HuH-7.5 (cell line): ENCODE measurements at regions not wholly inside any gene's neighbourhood (a gene's known extent, or its start where the extent isn't known, plus 50 kb on each side); places are given as distances from the start of the nearest gene placed in this dataset.
"Not testable (repeated sequence)": the region's sequence is repeated elsewhere in the genome, so short reads cannot be mapped to it uniquely, and the experiment has no call there.

Experiments used
- DNase-seq: peaks from one replicate; pipeline ENCODE4 v3.0.0; 2011; ENCODE audit warnings: low spot score

DNA sequence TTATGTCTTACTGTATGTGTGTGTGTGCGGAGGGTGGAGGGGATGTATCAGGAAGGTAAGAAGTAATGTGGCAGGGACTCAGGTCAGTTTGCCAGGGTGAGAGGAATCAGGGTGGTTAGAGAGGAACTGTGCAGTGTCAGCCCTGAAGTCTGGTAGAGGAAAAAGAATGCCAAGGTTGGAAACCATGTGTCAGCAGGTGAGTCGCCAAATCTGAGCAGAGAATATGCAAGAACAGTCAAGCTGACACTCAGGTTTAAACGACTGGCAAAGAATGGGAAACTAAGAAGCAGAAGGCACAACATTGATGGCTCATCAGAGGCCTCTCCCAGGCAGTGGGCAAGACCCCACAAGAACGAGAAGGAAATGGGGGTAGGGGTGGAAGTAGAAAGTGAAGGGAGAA is 107.5 kb upstream of the TBX18 start:
- DNase-seq: no peak

DNA sequence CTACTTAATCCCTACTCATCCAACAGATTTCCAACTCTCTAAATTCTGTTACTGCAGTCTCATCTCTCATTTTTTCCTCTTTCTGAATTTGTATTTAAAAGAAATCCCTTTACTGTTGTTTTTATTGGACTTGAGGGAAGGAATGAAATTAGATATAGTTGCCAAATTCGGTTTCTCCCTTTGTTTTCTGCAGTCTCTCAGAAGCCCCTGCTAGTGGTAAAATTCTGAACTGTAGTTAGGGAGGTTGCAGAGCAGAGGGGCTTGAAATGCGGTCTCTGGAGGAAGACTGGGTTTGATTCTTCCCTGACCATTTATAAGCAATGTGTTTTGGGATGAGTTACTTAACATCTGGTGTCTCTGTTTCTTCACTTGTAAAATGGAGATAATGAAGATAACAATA is 106.3 kb upstream of the TBX18 start:
- DNase-seq: no peak

DNA sequence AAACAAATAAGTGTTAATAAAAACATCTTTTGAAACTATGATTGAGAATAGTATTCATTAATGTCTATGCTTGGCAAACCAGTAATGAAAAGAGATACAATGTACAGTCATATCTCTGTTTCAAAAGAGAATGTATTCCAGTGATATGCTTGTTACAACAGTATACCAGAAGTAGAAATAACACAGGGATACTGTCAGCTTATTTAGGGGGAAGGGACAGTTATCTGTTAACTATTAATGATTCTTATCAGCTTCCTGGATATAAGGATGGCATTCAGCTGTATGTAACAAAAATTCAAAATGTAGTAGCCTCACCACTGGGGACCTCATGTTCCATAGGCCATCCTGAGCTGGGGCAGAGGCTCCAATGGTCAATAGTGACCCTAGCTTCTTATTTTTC is 103.8 kb upstream of the TBX18 start:
- no peak for DNase-seq

DNA sequence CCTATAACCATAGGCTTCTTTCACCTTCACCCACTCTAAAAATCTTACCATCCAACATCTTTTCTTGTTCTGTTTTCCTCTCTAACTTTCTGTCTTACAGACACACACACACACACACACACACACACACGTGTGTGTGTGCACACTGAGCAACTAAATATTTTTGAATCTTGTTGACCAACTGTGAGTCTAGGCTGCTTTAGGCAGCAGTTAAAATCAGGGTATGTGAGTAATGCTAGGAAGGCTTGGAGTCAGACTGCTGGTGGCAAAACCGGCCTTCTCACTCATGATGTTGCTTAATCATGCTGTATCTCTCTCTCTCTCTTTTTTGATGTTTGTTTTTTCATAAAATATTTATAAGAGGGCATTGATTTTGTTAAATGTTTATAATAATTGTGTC is 103.1 kb upstream of the TBX18 start:
- no peak for DNase-seq

DNA sequence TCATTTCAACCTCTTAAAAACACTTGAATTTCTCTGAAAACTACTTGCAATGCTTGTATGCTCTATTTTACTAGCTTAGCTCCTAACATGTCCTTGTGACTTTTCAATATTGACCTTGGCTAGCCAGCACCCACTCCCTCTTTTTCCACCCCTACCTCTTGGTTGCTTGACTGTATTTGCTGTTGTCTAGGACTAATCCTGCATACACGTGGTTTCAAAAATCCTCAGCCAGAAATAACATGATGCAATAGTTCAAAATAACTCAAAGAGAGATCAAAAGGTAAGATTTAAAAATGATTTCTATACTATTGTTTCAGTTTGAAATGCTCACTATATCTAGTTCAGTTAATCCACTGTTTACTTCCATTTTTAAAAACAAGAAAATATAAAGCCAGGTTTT is 102.3 kb upstream of the TBX18 start:
- no peak for DNase-seq

DNA sequence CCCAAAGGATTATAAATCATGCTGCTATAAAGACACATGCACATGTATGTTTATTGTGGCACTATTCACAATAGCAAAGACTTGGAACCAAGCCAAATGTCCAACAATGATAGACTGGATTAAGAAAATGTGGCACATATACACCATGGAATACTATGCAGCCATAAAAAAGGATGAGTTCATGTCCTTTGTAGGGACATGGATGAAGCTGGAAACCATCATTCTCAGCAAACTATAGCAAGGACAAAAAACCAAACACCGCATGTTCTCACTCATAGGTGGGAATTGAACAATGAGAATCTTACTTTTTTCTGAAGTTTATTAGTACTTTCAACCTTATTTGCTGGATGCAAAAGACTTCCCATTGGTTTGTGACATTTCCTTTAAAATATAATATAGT is 101.0 kb upstream of the TBX18 start:
- DNase-seq: not testable (repeated sequence)

DNA sequence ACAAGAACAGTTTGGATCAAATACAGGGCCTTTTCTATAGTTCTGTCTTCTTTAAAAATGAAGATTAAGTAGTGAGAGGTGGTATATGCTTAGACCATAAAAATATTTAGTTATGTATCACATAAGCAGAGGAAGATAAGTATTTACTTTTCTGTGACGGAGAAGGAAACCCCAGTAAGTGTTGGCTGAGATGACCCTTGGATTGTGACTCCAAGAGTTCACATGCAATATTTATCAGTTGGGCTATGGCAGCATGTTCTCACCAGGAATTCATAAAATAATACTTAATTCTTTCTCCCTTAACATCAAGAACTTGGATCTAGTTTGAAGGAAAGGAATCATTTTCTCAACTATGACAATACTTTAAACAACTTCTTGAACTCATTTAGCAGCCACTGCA is 98.4 kb upstream of the TBX18 start:
- DNase-seq: no peak

DNA sequence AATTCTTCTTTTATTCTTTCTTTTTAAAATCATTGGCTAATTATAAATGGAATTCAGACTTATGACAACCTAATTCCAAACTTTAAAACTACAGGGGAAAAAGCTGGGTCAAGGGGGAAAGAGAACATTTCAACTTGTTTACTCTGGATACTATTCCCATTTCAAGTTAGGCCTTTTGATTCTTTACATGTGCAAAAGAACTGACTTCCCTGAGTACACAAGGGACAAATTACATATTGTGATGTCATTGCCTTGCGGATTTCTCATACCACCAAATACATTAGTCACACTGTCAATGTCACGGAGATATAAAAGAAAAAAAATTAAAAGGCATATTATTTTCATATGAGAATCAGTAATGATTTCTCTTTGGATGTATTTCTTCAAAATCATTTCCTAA is 96.5 kb upstream of the TBX18 start:
- DNase-seq: no peak

DNA sequence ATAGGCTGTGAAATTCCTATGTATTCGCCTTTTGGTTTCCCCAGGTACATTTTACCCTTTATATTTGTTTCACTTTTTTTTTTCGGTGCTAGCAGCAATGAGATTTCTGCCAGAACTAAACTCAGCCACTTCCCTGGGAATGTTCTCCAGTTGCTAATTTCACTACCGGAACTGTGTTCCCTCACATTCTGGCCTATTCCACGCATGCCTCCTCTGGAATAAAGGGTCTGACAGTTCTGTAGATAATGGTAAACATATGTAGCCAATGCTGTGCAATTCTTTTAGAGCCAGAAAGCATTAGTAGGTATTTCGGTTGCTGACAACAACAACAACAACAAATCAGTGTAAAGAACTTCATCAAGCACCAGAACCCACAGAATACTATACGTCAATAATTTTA is 96.1 kb upstream of the TBX18 start:
- no peak for DNase-seq

DNA sequence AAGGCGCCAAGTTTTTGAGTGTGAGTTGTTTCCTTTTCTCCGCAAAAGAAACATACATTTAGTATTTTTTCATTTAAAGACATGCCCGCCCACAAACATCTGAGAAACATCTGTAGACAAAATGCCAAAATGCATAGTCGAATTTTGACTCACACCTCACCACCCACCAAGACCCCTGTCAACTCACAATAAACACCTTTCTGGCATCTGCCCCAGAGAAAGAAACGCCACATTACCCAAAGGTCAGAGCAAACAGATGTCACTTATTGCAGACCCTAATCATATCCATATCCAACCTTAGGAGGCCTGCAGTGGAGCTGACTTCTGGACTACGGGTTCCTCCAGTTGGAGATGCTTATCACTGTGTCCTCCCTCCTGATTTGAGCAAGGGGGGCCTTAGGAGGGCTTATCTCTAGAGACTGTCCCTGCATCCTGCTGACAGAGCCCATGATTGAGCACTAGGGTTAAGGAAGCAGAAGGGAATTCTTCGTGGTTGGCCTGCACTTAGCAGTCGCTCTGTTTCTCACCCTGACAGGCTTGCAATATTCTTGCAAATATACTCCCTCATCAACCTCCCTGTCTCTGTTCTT is 90.5 kb upstream of the TBX18 start:
- DNase-seq: no peak

DNA sequence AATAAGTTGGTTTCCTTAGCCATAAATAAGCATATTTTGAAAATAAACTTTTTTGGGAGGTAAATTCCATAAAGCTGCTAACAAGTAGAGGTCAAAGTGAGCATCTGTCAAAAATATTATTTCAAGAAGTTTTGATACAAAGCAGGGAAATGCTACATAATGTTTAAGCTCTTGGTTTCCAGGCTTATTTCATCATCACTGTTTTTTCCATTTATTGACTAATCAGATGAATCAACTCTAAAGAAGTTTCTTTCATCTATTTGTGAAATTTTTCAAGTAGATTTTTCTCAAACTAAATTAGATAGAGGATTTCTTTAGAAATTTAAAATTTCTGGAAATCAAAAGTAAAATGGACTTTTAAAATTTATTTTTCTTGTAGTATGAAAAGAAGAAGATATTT is 89.5 kb upstream of the TBX18 start:
- DNase-seq: no peak

DNA sequence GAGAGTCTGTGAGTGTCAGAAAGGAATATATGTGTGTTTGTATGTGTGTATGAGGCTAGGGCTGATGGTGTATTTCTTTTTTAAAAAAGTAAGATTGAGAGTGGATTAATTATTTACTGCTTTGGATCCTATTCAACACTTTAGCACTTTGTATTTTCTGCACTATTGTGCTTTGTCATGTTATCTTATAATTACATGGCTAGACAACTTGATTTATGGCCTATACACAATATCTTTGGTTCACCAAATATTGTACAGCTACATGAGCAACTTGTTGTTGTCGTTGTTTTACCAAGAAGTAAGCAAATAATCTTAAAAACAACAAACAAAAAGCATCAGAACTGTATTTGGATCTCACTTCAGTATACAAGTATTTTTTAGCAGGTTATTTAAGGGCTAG is 84.6 kb upstream of the TBX18 start:
- no peak for DNase-seq

DNA sequence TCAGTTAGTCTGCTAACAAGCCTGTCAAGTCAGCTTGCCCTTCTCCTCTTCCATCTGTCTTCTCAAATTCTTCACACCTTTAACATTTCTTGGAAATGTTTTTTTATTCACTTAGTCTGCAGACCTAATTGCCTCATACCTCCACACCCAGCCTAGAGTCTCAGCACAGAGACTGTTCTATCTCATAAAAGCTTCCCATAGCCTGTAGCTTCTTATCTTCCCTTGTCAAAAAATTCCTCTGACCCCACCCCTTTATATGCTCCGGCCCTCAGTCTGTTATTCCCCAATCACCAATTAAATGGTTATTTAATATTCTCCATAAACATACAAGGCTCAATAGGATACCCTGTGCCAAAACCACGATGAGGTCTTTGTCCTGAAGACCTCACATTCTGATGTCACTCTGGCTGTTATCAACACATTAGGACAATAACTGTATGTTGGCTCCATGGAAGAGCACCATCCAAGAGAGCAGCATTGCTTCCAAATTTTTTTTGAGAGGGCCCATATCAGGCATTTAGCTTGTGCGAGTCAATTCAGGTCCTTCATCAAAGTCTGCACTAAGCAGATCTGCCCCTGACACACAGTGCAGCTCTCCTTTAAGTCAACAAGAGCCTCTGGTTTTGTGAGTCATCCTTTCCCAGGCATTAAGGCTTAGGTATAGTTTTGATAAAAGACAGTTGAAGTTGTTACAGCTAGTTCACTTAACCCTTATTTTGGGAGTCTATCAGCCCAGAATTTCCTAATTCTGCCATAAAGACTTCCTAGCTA is 83.2 kb upstream of the TBX18 start:
- no peak for DNase-seq

DNA sequence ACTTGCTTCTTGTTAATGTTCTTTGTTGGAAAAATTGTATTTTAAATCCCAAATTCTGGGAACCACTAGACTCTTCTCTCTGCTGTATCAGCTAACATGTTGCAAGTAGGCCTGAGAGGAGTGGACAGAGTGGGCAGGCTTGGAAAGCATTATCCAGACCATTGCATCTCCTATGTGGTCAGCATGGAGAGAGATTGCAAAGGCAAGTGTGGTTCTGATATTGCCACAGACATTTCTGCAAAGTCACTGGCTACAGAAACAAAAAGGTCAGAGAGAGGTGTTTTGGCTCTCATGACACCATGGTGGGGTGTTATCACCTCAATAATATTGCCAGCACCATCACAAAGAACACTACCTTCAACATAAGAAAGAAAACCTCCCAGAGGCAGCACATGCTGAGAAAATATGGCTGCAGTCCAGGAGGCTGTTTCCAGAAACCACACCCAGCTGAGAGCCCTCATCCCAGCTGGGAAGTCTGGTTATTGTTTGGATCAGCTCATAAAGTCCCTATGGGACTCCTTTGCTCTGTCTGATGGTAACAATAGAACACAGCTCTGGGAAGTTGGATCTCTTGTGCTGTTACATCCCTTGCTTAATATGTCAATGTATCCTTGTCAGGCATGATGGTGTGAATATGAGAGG is 78.2 kb upstream of the TBX18 start:
- DNase-seq: no peak

DNA sequence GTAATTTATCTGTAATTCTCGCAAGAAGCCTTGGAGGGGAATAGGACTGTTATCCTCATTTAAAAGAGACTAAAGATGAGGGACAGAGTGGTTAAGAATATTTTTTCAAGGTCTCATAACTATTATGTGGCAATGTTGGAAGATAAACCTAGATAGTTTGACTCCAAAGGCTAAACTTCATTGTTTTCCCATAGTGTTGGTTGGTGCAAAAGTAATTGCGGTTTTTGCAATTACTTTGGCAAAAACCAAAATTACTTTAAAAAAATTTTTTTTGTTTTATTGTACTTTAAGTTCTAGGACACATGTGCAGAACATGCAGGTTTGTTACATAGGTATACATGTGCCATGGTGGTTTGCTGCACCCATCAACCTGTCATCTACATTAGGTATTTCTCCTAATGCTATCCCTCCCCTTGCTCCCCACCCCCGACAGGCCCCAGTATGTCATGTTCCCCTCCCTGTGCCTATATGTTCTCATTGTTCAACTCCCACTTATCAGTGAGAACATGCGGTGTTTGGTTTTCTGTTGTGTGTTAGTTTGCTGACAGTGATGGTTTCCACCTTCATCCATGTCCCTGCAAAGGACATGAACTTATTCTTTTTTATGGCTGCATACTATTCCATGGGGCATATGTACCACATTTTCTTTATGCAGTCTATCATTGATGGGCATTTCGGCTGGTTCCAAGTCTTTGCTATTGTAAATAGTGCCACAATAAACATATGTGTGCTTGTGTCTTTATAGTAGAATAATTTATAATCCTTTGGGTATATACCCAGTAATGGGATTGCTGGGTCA is 72.9 kb upstream of the TBX18 start:
- DNase-seq: not testable (repeated sequence)

DNA sequence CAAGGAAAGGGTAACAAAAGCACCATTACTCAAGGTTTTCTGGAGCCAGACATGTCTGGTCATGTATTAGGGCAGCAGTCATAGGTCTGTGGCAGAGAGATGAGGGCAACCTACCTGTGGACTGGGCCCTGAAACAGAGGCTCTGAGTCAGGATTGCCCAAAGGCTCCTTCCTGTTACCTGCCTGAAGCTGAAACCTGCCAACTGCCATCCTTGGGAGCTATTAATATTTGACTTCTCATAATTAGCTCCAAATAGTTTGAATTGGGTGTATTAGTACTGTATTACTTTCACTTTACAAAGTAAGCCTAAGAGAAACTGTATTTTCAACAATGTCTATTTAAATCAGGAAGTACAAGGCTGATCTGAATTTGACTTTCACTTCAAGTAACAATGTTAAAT is 72.0 kb upstream of the TBX18 start:
- no peak for DNase-seq

DNA sequence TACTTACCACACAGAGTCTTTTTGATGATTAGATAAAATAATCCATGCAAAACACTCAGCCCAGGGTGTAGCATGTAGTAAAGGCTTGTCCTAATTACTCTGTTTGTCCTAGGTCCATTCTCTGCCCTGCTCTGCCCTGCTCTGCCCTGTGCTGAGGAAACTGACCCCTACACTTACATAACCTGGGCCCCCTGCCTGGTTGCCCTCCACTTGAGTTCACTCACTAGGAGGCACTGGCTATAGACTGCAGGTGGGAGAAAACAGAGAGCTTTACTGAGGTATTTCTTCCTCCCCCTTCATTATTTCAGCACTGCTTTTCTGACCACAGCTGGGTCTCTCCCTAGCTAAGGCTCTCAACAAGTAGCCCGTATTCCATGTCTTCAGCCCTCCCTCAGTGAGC is 70.9 kb upstream of the TBX18 start:
- no peak for DNase-seq

DNA sequence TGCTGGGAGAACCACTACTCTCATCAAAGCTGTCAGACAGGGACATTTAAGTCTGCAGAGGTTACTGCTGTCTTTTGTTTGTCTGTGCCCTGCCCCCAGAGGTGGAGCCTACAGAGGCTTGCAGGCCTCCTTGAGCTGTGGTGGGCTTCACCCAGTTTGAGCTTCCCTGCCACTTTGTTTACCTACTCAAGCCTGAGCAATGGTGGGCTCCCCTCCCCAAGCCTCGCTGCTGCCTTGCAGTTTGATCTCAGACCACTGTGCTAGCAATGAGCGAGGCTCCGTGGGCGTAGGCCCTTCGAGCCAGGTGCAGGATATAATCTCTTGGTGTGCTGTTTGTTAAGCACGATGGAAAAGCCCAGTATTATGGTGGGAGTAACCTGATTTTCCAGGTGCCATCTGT is 67.5 kb upstream of the TBX18 start:
- DNase-seq: not testable (repeated sequence)

DNA sequence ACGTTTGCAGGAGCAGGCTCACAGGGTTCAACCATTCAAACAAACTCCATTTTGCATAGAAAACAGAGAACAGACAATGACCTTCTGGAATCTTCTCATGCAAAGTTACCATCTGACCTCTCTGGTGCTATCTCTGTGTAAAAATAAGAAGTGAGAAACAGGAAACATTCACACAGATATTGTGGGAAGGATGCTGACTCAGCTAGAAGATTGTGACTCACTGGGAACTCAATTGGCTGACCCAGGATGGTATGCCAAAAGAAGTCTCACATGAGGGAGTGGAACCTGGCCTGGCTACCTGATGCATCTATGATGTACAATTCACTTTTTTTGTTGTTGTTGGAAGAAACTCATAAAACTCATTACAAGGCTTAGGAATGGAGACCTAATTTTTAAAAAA is 61.1 kb upstream of the TBX18 start:
- DNase-seq: no peak

DNA sequence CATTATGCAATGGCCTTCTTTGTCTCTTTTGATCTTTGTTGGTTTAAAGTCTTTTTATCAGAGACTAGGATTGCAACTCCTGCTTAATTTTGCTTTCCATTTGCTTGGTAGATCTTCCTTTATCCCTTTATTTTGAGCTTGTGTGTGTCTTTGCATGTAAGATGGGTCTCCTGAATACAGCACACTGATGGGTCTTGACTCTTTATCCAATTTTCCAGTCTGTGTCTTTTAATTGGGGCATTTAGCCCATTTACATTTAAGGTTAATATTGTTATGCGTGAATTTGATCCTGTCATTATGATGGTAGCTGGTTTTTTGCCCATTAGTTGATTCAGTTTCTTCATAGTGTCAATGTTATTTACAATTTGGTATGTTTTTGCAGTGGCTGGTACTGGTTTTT is 56.9 kb upstream of the TBX18 start:
- DNase-seq: not testable (repeated sequence)

DNA sequence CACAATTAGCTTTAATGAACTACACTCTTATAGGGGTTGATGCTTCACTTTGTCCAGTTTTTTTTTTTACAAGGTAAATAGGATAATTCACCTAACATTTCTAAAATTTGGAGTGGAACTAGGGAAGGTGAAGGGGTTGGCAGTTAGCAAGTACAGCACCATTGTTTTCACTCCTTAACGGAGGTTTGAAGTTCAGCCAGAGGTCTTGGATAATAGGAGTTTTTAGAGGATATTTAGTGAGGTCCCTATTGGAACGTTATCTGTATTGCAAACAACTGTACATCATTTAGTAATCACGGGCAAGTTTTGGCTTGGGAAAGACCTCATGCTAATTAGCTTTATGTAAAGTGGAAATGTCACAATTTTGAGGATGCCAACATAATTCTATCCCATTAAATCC is 52.3 kb upstream of the TBX18 start:
- DNase-seq: no peak

DNA sequence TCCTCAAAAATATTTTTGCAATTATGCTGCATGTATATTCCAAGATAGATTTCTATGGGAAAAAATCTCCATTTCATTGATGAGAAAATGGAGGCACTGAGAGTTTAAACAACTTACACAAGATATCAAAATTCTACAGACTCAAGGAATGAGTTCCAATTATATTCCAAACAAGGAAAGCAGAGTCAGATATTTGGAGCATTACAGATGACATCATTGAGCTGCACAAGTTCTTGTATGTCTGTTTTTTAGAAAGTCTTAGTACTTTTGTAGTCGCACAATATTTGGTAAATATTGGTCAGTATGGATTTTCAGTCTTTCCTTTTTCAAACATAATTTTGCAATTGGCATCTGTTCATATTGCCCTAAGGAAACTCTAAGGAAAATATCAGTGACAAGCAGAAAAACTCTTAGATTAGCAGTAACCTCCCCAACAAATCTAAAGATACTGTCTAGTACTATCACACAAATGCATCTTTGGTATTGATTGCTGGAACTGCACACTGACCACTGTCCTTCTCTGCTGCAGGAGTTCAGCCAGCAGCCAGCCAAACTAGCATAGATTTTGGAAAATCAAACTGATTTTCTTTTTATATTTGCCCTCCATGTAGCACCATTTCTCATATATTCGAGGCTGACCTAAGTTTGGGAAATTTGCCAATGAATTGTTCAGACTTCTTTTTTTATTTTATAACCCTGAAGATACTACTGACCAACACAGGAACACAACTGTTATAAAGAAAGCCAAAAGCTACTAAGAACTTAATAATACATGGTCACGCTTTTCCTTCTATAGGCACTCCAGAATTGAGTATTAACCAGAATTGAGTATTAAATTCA is 51.7 kb upstream of the TBX18 start:
- DNase-seq: no peak
